ENCODE measurements at regions not wholly inside any gene's neighbourhood (a gene's known extent, or its start where the extent isn't known, plus 50 kb on each side); places are given as distances from the start of the nearest gene placed in this dataset.
"Not testable (repeated sequence)": the region's sequence is repeated elsewhere in the genome, so short reads cannot be mapped to it uniquely, and the experiment has no call there.

GRCh38 chr2:192469612-192470011 is 274.9 kb upstream of the TMEFF2 start:
- DNase-seq (ENCODE audit: low spot score) = no peak

- DNase-seq (ENCODE audit: low spot score) = no peak
Observed at GRCh38 chr2:192467953-192468660, 273.4 kb upstream of the TMEFF2 start.

- no peak for DNase-seq (ENCODE audit: low spot score)
Observed at GRCh38 chr2:192465141-192465540, 270.4 kb upstream of the TMEFF2 start.

GRCh38 chr2:192459422-192459821 is 264.7 kb upstream of the TMEFF2 start:
- DNase-seq (ENCODE audit: low spot score) = no peak

- DNase-seq (ENCODE audit: low spot score) = no peak
Observed at GRCh38 chr2:192448881-192449280, 254.1 kb upstream of the TMEFF2 start.

GRCh38 chr2:192444286-192444838 is 249.6 kb upstream of the TMEFF2 start:
- DNase-seq (ENCODE audit: low spot score) = no peak

GRCh38 chr2:192443831-192444230 is 249.1 kb upstream of the TMEFF2 start:
- no peak for DNase-seq (ENCODE audit: low spot score)

GRCh38 chr2:192438239-192438638 is 243.5 kb upstream of the TMEFF2 start:
- no peak for DNase-seq (ENCODE audit: low spot score)

- DNase-seq (ENCODE audit: low spot score) = no peak
Observed at GRCh38 chr2:192437653-192438052, 242.9 kb upstream of the TMEFF2 start.

- DNase-seq (ENCODE audit: low spot score) = no peak
Observed at GRCh38 chr2:192424243-192424642, 229.5 kb upstream of the TMEFF2 start.

GRCh38 chr2:192419786-192420185 is 225.1 kb upstream of the TMEFF2 start:
- DNase-seq (ENCODE audit: low spot score) = no peak

GRCh38 chr2:192416060-192416459 is 221.3 kb upstream of the TMEFF2 start:
- no peak for DNase-seq (ENCODE audit: low spot score)

- no peak for DNase-seq (ENCODE audit: low spot score)
Observed at GRCh38 chr2:192414794-192415193, 220.1 kb upstream of the TMEFF2 start.

- no peak for DNase-seq (ENCODE audit: low spot score)
Observed at GRCh38 chr2:192413812-192414681, 219.3 kb upstream of the TMEFF2 start.

- DNase-seq (ENCODE audit: low spot score) = not testable (repeated sequence)
Observed at GRCh38 chr2:192412866-192413265, 218.1 kb upstream of the TMEFF2 start.

GRCh38 chr2:192412394-192412793 is 217.7 kb upstream of the TMEFF2 start:
- no peak for DNase-seq (ENCODE audit: low spot score)

GRCh38 chr2:192411755-192412154 is 217.0 kb upstream of the TMEFF2 start:
- DNase-seq (ENCODE audit: low spot score) = no peak

GRCh38 chr2:192410319-192410718 is 215.6 kb upstream of the TMEFF2 start:
- DNase-seq (ENCODE audit: low spot score) = no peak

- no peak for DNase-seq (ENCODE audit: low spot score)
Observed at GRCh38 chr2:192407692-192408091, 213.0 kb upstream of the TMEFF2 start.

GRCh38 chr2:192398236-192398635 is 203.5 kb upstream of the TMEFF2 start:
- DNase-seq (ENCODE audit: low spot score) = no peak

- DNase-seq (ENCODE audit: low spot score) = no peak
Observed at GRCh38 chr2:192394605-192395004, 199.9 kb upstream of the TMEFF2 start.

GRCh38 chr2:192391041-192391440 is 196.3 kb upstream of the TMEFF2 start:
- no peak for DNase-seq (ENCODE audit: low spot score)

- no peak for DNase-seq (ENCODE audit: low spot score)
Observed at GRCh38 chr2:192390401-192390800, 195.7 kb upstream of the TMEFF2 start.

Measured in hematopoietic multipotent progenitor cell treated with erythropoietin and hydrocortisone succinate and interleukin-3 and kit ligand, for 15 days (in vitro differentiated cells).